HepG2 (cell line): ENCODE measurements at regions not wholly inside any gene's neighbourhood (a gene's known extent, or its start where the extent isn't known, plus 50 kb on each side); places are given as distances from the start of the nearest gene placed in this dataset.
A peak's percentile ranks its signal among the peaks of the same experiment; 100 is the strongest.

Experiments
- CBX5 ChIP-seq: sonication (generic); formaldehyde crosslinking; IDR thresholded peaks from 2 replicates; pipeline ENCODE4 v1.4.0; 2020; ENCODE audit warnings: missing genetic modification reagents, borderline replicate concordance
- CTCF ChIP-seq: sonication (generic); formaldehyde crosslinking; IDR thresholded peaks from 2 replicates; pipeline ENCODE4 v1.5.0; 2020; ENCODE audit warnings: mild to moderate bottlenecking, missing genetic modification reagents, moderate library complexity
- GABPA ChIP-seq, 2 experiments: IDR thresholded peaks; 2 replicates each; pipeline ENCODE4 v1.6.1; 2011 to 2016; ENCODE audit warnings: low read depth in 2 of 2, low read length in 1 of 2, missing biosample characterization in 1 of 2, missing genetic modification characterization in 1 of 2
- GABPB1 ChIP-seq: IDR thresholded peaks from 2 replicates; pipeline ENCODE4 v1.6.1; 2016; ENCODE audit warnings: mild to moderate bottlenecking, missing genetic modification reagents, moderate library complexity, missing compliant biosample characterization
- HMG20B ChIP-seq: conservative IDR thresholded peaks from 2 replicates; pipeline ENCODE4 v1.6.1; 2016; ENCODE audit warnings: missing genetic modification reagents, missing compliant biosample characterization
- HNRNPH1 ChIP-seq: fragments of 200-400 bp; formaldehyde crosslinking; optimal IDR thresholded peaks from 2 replicates; pipeline ENCODE3; 2017; ENCODE audit warnings: mild to moderate bottlenecking, low read depth, low read length
- HNRNPUL1 ChIP-seq: fragments of 200-400 bp; formaldehyde crosslinking; IDR thresholded peaks from 2 replicates; pipeline ENCODE4 v1.6.1; 2017; ENCODE audit warnings: low read depth, mild to moderate bottlenecking, low read length, moderate library complexity
- HOMEZ ChIP-seq: IDR thresholded peaks from 2 replicates; pipeline ENCODE4 v1.6.1; 2016; ENCODE audit warnings: low read depth
- KAT8 ChIP-seq: IDR thresholded peaks from 2 replicates; pipeline ENCODE4 v1.6.1; 2016; ENCODE audit warnings: missing genetic modification reagents, missing compliant biosample characterization
- THAP11 ChIP-seq: IDR thresholded peaks from 2 replicates; pipeline ENCODE4 v1.6.1; 2016; ENCODE audit warnings: missing biosample characterization, missing genetic modification reagents
- ZEB1 ChIP-seq: IDR thresholded peaks from 2 replicates; pipeline ENCODE4 v1.6.1; 2012; ENCODE audit warnings: mild to moderate bottlenecking, low read depth, inconsistent platforms; ENCODE audit not compliant: insufficient replicate concordance
- ZFP36L1 ChIP-seq: sonication (generic); formaldehyde crosslinking; IDR thresholded peaks from 2 replicates; pipeline ENCODE4 v1.8.0; 2022; ENCODE audit warnings: mild to moderate bottlenecking, missing genetic modification reagents, moderate library complexity
- ZNF484 ChIP-seq: sonication (generic); formaldehyde crosslinking; IDR thresholded peaks from 2 replicates; pipeline ENCODE4 v1.5.1; 2020; ENCODE audit warnings: mild to moderate bottlenecking, low read depth, missing genetic modification reagents, borderline replicate concordance
- ZNF598 ChIP-seq: sonication (generic); formaldehyde crosslinking; IDR thresholded peaks from 2 replicates; pipeline ENCODE4 v1.5.1; 2020; ENCODE audit warnings: mild to moderate bottlenecking, missing genetic modification reagents, borderline replicate concordance
- ZNF605 ChIP-seq: sonication (generic); formaldehyde crosslinking; IDR thresholded peaks from 2 replicates; pipeline ENCODE4 v1.8.0; 2022; ENCODE audit warnings: mild to moderate bottlenecking, missing genetic modification reagents
- TF ChIP-seq, protein P1 (sequence below), 2 experiments: sonication (generic) in 1 of 2; formaldehyde crosslinking in 1 of 2; IDR thresholded peaks; 2 replicates each; pipeline versions ENCODE4 v1.4.0 to v1.6.1; 2018 to 2020; ENCODE audit warnings: missing genetic modification reagents in 2 of 2, borderline replicate concordance in 1 of 2, low read depth in 1 of 2, mild to moderate bottlenecking in 1 of 2, missing biosample characterization in 1 of 2
- TF ChIP-seq, protein P2 (sequence below): sonication (generic); formaldehyde crosslinking; IDR thresholded peaks from 2 replicates; pipeline ENCODE4 v1.4.0; 2020; ENCODE audit warnings: mild to moderate bottlenecking, missing genetic modification reagents
- TF ChIP-seq, protein P3 (sequence below): sonication (generic); formaldehyde crosslinking; IDR thresholded peaks from 2 replicates; pipeline ENCODE4 v1.5.1; 2020; ENCODE audit warnings: mild to moderate bottlenecking, missing genetic modification reagents, borderline replicate concordance

DNA sequence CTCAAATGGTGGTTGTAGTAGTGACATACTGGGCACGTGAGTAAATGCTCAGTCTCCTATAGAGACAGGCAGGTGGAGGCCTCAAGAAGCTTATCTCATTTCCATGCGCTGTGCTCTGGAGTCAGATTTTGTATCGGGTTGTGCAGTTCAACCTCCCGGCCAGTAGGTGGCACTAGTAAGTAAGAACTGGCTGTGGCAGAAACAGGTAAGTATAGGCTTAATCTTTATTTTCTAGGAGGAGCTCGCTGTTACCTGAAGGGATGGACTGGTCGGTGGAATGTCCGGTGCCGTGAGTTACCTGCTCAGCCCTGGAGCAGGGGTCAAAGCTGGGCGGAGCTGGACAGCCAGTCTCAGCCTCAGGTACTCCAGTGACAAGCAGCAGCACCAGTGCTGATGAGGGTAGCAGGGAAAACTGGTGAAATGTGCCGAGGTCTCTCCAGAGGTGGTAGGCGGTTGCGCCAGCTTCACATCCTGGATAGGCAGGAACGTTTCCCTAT is 880.1 kb upstream of the SEMA6A start (continued):
- TF ChIP-seq, protein P1, sequence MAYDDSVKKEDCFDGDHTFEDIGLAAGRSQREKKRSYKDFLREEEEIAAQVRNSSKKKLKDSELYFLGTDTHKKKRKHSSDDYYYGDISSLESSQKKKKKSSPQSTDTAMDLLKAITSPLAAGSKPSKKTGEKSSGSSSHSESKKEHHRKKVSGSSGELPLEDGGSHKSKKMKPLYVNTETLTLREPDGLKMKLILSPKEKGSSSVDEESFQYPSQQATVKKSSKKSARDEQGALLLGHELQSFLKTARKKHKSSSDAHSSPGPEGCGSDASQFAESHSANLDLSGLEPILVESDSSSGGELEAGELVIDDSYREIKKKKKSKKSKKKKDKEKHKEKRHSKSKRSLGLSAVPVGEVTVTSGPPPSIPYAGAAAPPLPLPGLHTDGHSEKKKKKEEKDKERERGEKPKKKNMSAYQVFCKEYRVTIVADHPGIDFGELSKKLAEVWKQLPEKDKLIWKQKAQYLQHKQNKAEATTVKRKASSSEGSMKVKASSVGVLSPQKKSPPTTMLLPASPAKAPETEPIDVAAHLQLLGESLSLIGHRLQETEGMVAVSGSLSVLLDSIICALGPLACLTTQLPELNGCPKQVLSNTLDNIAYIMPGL (CRISPR knock-in tag; IDR thresholded peaks at IDR 0.05; ENCODE audit: borderline replicate concordance in 1 of 2, low read depth in 1 of 2): peak; percentile 38 to 57; a peak in 1 of 4 replicates
- TF ChIP-seq HNRNPH1 (no peak), HMG20B (CRISPR knock-in tag) (no peak), ZNF484 (CRISPR knock-in tag) (no peak), CTCF (CRISPR knock-in tag) (peak; percentile 86), GABPA (IDR thresholded peaks at IDR 0.05; ENCODE audit: low read depth, low read length) (no peak), GABPA (CRISPR knock-in tag; IDR thresholded peaks at IDR 0.05; ENCODE audit: low read depth) (peak; percentile 23; the same call in 1 of the 2 replicates), ZEB1 (peak; percentile 61), HNRNPUL1 (no peak), ZFP36L1 (CRISPR knock-in tag) (no peak), KAT8 (0 out of 2 replicates have a peak, but pooled peaks have one; percentile 33), HOMEZ (CRISPR knock-in tag) (peak; percentile 78), ZNF598 (CRISPR knock-in tag) (peak; percentile 13; the same call in 1 of the 2 replicates), ZNF605 (CRISPR knock-in tag) (0 out of 2 replicates have a peak, but pooled peaks have one; percentile 26), THAP11 (CRISPR knock-in tag) (peak; percentile 49; the same call in 1 of the 2 replicates), GABPB1 (CRISPR knock-in tag) (peak; percentile 42), CBX5 (CRISPR knock-in tag) (0 out of 2 replicates have a peak, but pooled peaks have one; percentile 42)
- TF ChIP-seq, protein P2, sequence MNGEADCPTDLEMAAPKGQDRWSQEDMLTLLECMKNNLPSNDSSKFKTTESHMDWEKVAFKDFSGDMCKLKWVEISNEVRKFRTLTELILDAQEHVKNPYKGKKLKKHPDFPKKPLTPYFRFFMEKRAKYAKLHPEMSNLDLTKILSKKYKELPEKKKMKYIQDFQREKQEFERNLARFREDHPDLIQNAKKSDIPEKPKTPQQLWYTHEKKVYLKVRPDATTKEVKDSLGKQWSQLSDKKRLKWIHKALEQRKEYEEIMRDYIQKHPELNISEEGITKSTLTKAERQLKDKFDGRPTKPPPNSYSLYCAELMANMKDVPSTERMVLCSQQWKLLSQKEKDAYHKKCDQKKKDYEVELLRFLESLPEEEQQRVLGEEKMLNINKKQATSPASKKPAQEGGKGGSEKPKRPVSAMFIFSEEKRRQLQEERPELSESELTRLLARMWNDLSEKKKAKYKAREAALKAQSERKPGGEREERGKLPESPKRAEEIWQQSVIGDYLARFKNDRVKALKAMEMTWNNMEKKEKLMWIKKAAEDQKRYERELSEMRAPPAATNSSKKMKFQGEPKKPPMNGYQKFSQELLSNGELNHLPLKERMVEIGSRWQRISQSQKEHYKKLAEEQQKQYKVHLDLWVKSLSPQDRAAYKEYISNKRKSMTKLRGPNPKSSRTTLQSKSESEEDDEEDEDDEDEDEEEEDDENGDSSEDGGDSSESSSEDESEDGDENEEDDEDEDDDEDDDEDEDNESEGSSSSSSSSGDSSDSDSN (CRISPR knock-in tag): no peak
- TF ChIP-seq, protein P3, sequence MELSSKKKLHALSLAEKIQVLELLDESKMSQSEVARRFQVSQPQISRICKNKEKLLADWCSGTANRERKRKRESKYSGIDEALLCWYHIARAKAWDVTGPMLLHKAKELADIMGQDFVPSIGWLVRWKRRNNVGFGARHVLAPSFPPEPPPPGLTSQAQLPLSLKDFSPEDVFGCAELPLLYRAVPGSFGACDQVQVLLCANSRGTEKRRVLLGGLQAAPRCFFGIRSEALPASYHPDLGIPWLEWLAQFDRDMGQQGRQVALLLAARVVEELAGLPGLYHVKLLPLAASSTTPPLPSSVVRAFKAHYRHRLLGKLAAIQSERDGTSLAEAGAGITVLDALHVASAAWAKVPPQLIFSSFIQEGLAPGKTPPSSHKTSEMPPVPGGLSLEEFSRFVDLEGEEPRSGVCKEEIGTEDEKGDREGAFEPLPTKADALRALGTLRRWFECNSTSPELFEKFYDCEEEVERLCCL: no peak
